Nephron (organoid): ENCODE measurements at regions not wholly inside any gene's neighbourhood (a gene's known extent, or its start where the extent isn't known, plus 50 kb on each side); places are given as distances from the start of the nearest gene placed in this dataset.

Experiments used
- H3K27ac Mint-ChIP-seq, 3 experiments: 2 replicates each; pipeline ENCODE4 v1.8.0; 2020; ENCODE audit warnings: mixed read lengths in 3 of 3, mild to moderate bottlenecking in 2 of 3, moderate library complexity in 1 of 3
- H3K27me3 Mint-ChIP-seq: 2 replicates; pipeline ENCODE4 v1.8.0; 2021; ENCODE audit warnings: low read depth, mild to moderate bottlenecking, moderate library complexity, mixed read lengths
- H3K36me3 Mint-ChIP-seq: 2 replicates; pipeline ENCODE4 v1.8.0; 2020; ENCODE audit warnings: low read depth, mixed read lengths
- H3K4me1 Mint-ChIP-seq: 2 replicates; pipeline ENCODE4 v1.8.0; 2020; ENCODE audit warnings: mixed read lengths
- H3K4me3 Mint-ChIP-seq, 3 experiments: 2 replicates each; pipeline ENCODE4 v1.8.0; 2020; ENCODE audit warnings: mild to moderate bottlenecking in 3 of 3, mixed read lengths in 3 of 3, moderate library complexity in 2 of 3
- H3K9me3 Mint-ChIP-seq: 2 replicates; pipeline ENCODE4 v1.8.0; 2020; ENCODE audit warnings: mixed read lengths
- TF ChIP-seq, protein P1 (sequence below), 3 experiments: fragments of 200-600 bp; sonication (generic); IDR thresholded peaks; one replicate each; pipeline ENCODE4 v1.5.0; 2021; ENCODE audit warnings: antibody characterized with exemption in 3 of 3; ENCODE audit not compliant: unreplicated experiment in 3 of 3

GRCh38 chr2:181326661-181327060 is 130.5 kb upstream of the ITGA4 start:
- Mint-ChIP-seq H3K27me3 (no peaks in the 10 kb centered on the region), H3K27ac (no peak overlapping the region), H3K4me1 (no peaks in the 10 kb centered on the region), H3K9me3 (peaks cover 14% of the 10 kb centered on the region), H3K36me3 (peaks cover 10% of the 10 kb centered on the region), H3K4me3 (no peak overlapping the region)
- TF ChIP-seq, protein P1, sequence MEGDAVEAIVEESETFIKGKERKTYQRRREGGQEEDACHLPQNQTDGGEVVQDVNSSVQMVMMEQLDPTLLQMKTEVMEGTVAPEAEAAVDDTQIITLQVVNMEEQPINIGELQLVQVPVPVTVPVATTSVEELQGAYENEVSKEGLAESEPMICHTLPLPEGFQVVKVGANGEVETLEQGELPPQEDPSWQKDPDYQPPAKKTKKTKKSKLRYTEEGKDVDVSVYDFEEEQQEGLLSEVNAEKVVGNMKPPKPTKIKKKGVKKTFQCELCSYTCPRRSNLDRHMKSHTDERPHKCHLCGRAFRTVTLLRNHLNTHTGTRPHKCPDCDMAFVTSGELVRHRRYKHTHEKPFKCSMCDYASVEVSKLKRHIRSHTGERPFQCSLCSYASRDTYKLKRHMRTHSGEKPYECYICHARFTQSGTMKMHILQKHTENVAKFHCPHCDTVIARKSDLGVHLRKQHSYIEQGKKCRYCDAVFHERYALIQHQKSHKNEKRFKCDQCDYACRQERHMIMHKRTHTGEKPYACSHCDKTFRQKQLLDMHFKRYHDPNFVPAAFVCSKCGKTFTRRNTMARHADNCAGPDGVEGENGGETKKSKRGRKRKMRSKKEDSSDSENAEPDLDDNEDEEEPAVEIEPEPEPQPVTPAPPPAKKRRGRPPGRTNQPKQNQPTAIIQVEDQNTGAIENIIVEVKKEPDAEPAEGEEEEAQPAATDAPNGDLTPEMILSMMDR (IDR thresholded peaks at IDR 0.05; ENCODE audit: unreplicated experiment in 3 of 3) = no peak

GRCh38 chr2:181330286-181330685 is 126.9 kb upstream of the ITGA4 start:
- TF ChIP-seq, protein P1 (IDR thresholded peaks at IDR 0.05; ENCODE audit: unreplicated experiment in 3 of 3) = no peak
- no peak overlapping the region for H3K27ac Mint-ChIP-seq
- peaks cover 14% of the 10 kb centered on the region for H3K9me3 Mint-ChIP-seq
- no peaks in the 10 kb centered on the region for H3K4me1 Mint-ChIP-seq
- H3K4me3 Mint-ChIP-seq = no peak overlapping the region
- H3K36me3 Mint-ChIP-seq = peaks cover 10% of the 10 kb centered on the region
- H3K27me3 Mint-ChIP-seq = no peaks in the 10 kb centered on the region

DNA sequence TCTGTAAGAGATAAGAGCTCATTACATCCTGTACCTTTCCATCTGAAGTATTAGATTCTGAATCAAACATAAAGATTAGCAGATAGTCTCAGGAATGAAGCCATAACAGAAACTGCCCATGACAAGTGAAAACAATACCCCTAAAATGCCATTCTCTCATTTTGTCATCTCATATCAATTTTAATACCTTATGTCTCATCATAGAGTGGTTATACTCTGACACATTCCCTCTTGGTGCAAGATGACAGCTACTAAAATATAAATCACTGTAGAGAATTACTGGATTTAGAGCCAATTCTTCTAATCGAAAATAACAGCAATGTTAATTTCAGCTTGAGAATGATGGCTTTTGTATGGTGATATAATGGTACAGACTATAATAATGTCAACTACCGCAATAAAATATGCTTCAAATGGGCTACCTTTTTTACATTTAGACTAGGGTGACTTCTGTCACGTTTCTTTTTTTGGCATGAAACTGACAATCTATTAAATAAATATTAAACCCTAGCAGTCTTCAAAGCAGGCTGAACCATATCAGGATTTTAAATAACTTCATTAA is 125.1 kb upstream of the ITGA4 start:
- no peaks in the 10 kb centered on the region for H3K4me1 Mint-ChIP-seq
- peaks cover 14% of the 10 kb centered on the region for H3K9me3 Mint-ChIP-seq
- peaks cover 10% of the 10 kb centered on the region for H3K36me3 Mint-ChIP-seq
- TF ChIP-seq, protein P1 (IDR thresholded peaks at IDR 0.05; ENCODE audit: unreplicated experiment in 3 of 3) = no peak
- no peak overlapping the region for H3K4me3 Mint-ChIP-seq
- H3K27ac Mint-ChIP-seq = no peak overlapping the region
- H3K27me3 Mint-ChIP-seq = no peaks in the 10 kb centered on the region

- TF ChIP-seq, protein P1 (IDR thresholded peaks at IDR 0.05; ENCODE audit: unreplicated experiment in 3 of 3) = no peak
- Mint-ChIP-seq H3K27ac (no peak overlapping the region), H3K4me3 (no peak overlapping the region), H3K4me1 (no peaks in the 10 kb centered on the region), H3K36me3 (no peaks in the 10 kb centered on the region), H3K27me3 (no peaks in the 10 kb centered on the region), H3K9me3 (peaks cover 6% of the 10 kb centered on the region)
These were observed 122.9 kb upstream of the ITGA4 start for GRCh38 chr2:181334158-181334826.

- Mint-ChIP-seq H3K36me3 (no peaks in the 10 kb centered on the region), H3K4me3 (no peak overlapping the region), H3K9me3 (no peaks in the 10 kb centered on the region), H3K27me3 (peaks cover 3% of the 10 kb centered on the region), H3K27ac (no peak overlapping the region), H3K4me1 (no peaks in the 10 kb centered on the region)
- TF ChIP-seq, protein P1 (IDR thresholded peaks at IDR 0.05; ENCODE audit: unreplicated experiment in 3 of 3) = no peak
These were observed 116.3 kb upstream of the ITGA4 start for GRCh38 chr2:181340891-181341290.
